ENCODE measurements at regions not wholly inside any gene's neighbourhood (a gene's known extent, or its start where the extent isn't known, plus 50 kb on each side); places are given as distances from the start of the nearest gene placed in this dataset.
"Not testable (repeated sequence)": the region's sequence is repeated elsewhere in the genome, so short reads cannot be mapped to it uniquely, and the experiment has no call there.

GRCh38 chr15:84151205-84151931, 84.2 kb upstream of the GOLGA6L4 start:
- no peak for DNase-seq
- Histone ChIP-seq H3K36me3 (ENCODE audit: control insufficient read depth, insufficient read depth, low read length) (no peaks in the 10 kb centered on the region), H3K4me3 (ENCODE audit: low read length) (no peak overlapping the region), H3K27ac (ENCODE audit: low read length) (no peak overlapping the region), H3K9me3 (replicated peaks; ENCODE audit: control insufficient read depth, low read depth, low read length) (no peaks in the 10 kb centered on the region), H3K4me1 (ENCODE audit: control insufficient read depth, insufficient read depth, low read length) (no peaks in the 10 kb centered on the region), H3K27me3 (ENCODE audit: control insufficient read depth, insufficient read depth, low read length) (no peaks in the 10 kb centered on the region)
- WGBS (ENCODE audit: insufficient coverage) = 70% methylated on average over 5 of the region's 11 CpGs

- H3K9me3 ChIP-seq (replicated peaks; ENCODE audit: control insufficient read depth, low read depth, low read length); H3K4me3 ChIP-seq (ENCODE audit: low read length); H3K27ac ChIP-seq (ENCODE audit: low read length); H3K27me3 ChIP-seq (ENCODE audit: control insufficient read depth, insufficient read depth, low read length); H3K36me3 ChIP-seq (ENCODE audit: control insufficient read depth, insufficient read depth, low read length); H3K4me1 ChIP-seq (ENCODE audit: control insufficient read depth, insufficient read depth, low read length); DNase-seq: not testable (repeated sequence)
- 96% methylated on average over 5 of the region's 8 CpGs for WGBS (ENCODE audit: insufficient coverage)
Measured at GRCh38 chr15:84152381-84152979, 83.1 kb upstream of the GOLGA6L4 start.

DNA sequence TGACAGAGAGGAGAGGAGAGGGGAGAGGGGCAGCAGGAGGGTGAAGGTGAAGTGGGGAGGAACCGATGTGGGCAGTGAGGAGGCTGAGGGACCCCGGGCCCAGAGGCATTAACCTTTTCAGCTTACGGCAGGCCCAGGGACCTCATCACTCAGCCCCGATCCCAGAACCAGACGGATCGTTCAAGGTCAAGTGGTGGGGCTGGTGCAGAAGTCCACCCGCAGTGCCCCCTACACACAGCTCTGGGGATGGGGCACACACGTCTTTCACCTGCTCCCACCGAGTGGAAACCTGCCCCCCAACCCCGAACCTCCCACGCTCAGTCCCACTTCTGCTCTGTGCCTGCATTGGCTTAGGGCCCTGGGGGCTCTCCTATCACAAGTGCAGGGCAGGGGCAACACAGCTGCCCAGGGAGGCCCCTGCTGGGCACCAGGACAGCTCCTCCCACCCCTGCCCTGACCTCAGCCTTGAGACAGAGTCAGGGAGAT, 81.9 kb upstream of the GOLGA6L4 start:
- not testable (repeated sequence) for H3K4me3 ChIP-seq (ENCODE audit: low read length); H3K27me3 ChIP-seq (ENCODE audit: control insufficient read depth, insufficient read depth, low read length); H3K9me3 ChIP-seq (replicated peaks; ENCODE audit: control insufficient read depth, low read depth, low read length); H3K36me3 ChIP-seq (ENCODE audit: control insufficient read depth, insufficient read depth, low read length); H3K27ac ChIP-seq (ENCODE audit: low read length); H3K4me1 ChIP-seq (ENCODE audit: control insufficient read depth, insufficient read depth, low read length); DNase-seq
- WGBS (ENCODE audit: insufficient coverage) = 62% methylated on average over 9 of the region's 11 CpGs

DNA sequence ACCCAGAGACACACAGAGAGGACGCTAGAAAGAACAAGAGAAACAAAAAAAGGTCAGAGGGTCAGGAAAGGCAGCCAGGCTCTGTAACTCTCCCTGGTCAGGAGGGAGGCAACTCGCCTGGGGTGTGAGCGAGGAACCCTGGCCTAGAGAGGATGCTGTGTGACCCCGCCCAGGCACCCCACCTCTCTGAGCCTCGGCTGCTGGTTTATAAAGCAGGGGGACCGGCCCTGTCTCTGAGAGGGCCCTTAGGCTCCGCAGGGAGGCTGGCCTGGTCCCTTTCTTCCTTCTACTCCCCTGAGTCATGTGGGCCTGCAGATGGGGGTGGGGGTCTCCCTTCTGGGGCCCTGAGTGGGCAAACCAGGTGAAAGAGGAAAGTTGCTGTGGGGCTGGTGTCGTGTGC, 81.3 kb upstream of the GOLGA6L4 start:
- DNase-seq; H3K27me3 ChIP-seq (ENCODE audit: control insufficient read depth, insufficient read depth, low read length): not testable (repeated sequence)
- WGBS (ENCODE audit: insufficient coverage) = 80% methylated on average over 1 of the region's 8 CpGs

DNA sequence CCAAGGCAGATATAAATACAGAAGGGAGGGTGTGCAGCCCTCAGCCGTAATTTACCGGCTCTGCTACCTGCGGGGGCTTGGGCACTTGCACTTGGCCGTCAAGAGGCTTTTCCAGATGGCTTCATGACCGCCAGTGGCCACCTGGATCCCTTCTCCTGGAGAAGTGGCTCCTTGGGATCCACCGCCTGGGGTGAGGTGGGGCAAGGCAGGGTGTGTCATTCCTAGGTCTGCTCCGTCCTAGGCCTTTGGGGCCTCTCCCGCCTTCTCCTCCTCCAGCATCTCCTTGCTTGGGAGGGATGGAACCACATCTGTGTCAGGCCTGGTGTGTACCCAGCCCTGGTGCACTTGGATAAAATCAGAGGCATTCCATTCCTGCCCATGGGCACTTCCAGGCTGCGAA, 80.8 kb upstream of the GOLGA6L4 start:
- H3K36me3 ChIP-seq (ENCODE audit: control insufficient read depth, insufficient read depth, low read length); H3K4me3 ChIP-seq (ENCODE audit: low read length); H3K27ac ChIP-seq (ENCODE audit: low read length); H3K4me1 ChIP-seq (ENCODE audit: control insufficient read depth, insufficient read depth, low read length); DNase-seq; H3K27me3 ChIP-seq (ENCODE audit: control insufficient read depth, insufficient read depth, low read length); H3K9me3 ChIP-seq (replicated peaks; ENCODE audit: control insufficient read depth, low read depth, low read length): not testable (repeated sequence)
- no CpG with 5 or more reads among the region's 9 CpGs for WGBS (ENCODE audit: insufficient coverage)

More for the DNA sequence above, 81.3 kb upstream of the GOLGA6L4 start:
- H3K27ac ChIP-seq (ENCODE audit: low read length); H3K9me3 ChIP-seq (replicated peaks; ENCODE audit: control insufficient read depth, low read depth, low read length); H3K4me3 ChIP-seq (ENCODE audit: low read length); H3K4me1 ChIP-seq (ENCODE audit: control insufficient read depth, insufficient read depth, low read length); H3K36me3 ChIP-seq (ENCODE audit: control insufficient read depth, insufficient read depth, low read length): not testable (repeated sequence)

- not testable (repeated sequence) for H3K4me1 ChIP-seq (ENCODE audit: control insufficient read depth, insufficient read depth, low read length); H3K27ac ChIP-seq (ENCODE audit: low read length); H3K9me3 ChIP-seq (replicated peaks; ENCODE audit: control insufficient read depth, low read depth, low read length); H3K27me3 ChIP-seq (ENCODE audit: control insufficient read depth, insufficient read depth, low read length); H3K36me3 ChIP-seq (ENCODE audit: control insufficient read depth, insufficient read depth, low read length); DNase-seq; H3K4me3 ChIP-seq (ENCODE audit: low read length)
- WGBS (ENCODE audit: insufficient coverage) = 52% methylated on average over 9 of the region's 22 CpGs
Measured at GRCh38 chr15:84155792-84156587, 79.6 kb upstream of the GOLGA6L4 start.

DNA sequence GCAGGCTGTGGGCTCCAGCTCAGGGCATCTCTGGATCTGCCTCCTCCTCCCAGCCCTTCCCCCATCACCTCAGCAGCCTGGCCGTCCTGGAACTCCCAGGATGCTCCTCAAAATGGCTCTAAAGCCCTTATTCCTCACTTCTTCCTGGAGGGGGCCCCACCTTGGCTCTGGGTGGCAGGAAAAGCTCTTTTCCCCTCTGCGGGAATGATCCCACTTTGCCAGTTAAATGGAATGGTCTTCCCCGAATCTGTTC, 79.1 kb upstream of the GOLGA6L4 start:
- H3K4me1 ChIP-seq (ENCODE audit: control insufficient read depth, insufficient read depth, low read length); H3K36me3 ChIP-seq (ENCODE audit: control insufficient read depth, insufficient read depth, low read length); H3K9me3 ChIP-seq (replicated peaks; ENCODE audit: control insufficient read depth, low read depth, low read length); H3K27ac ChIP-seq (ENCODE audit: low read length); H3K27me3 ChIP-seq (ENCODE audit: control insufficient read depth, insufficient read depth, low read length); H3K4me3 ChIP-seq (ENCODE audit: low read length); DNase-seq: not testable (repeated sequence)
- WGBS (ENCODE audit: insufficient coverage) = 45% methylated on average over 3 of the region's 3 CpGs

DNA sequence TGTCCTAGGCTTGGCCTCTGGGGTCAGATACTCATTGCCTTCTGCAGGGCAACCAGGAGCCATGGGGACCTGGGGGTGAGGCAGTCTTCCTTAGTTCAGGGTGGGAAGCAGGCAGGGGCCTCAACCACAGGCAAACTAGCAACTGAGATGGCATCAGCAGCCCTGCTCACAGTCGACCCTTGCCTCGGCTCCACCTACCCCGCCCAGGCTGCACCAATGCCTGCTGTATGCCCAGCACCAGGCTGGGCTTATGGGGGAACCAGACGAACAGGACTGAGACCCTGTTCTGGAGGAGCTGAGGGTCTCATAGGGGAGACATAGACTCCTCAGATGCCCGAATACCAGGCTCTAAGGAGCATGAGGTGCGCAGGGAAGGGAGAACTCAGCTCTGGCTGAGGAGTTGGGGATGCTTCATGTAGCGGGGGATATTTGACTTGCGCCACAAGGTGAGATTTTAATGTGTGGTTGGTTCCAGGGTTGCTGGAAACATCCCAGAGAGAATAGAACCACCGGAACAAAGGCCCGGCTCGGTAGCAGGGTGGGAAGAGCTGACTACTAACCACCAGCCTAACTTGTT, 78.4 kb upstream of the GOLGA6L4 start:
- not testable (repeated sequence) for H3K4me1 ChIP-seq (ENCODE audit: control insufficient read depth, insufficient read depth, low read length); H3K9me3 ChIP-seq (replicated peaks; ENCODE audit: control insufficient read depth, low read depth, low read length); H3K27me3 ChIP-seq (ENCODE audit: control insufficient read depth, insufficient read depth, low read length); H3K27ac ChIP-seq (ENCODE audit: low read length); DNase-seq; H3K36me3 ChIP-seq (ENCODE audit: control insufficient read depth, insufficient read depth, low read length); H3K4me3 ChIP-seq (ENCODE audit: low read length)
- WGBS (ENCODE audit: insufficient coverage) = 89% methylated on average over 8 of the region's 11 CpGs

DNA sequence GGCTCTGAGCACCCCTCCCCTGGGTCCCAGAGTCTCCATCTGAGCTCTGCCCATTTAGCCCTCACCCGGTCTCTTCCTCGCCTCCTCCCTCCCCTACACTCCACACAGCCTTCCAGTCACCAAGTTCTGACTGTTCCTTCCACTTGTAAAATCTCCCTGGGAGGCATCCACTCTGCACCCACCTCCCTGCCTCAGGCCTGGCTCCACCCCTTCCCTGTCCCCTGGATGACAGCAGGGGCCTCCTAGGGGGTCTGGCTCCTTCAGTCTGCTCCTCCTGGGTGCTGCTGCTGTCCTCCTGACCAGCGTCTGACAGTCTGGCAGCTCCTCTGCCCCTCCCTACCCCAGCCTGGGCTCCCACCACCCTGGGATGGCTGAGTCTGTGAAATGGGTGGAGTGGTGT, 77.7 kb upstream of the GOLGA6L4 start:
- WGBS (ENCODE audit: insufficient coverage) = 100% methylated on average over 1 of the region's 3 CpGs
- H3K36me3 ChIP-seq (ENCODE audit: control insufficient read depth, insufficient read depth, low read length); H3K9me3 ChIP-seq (replicated peaks; ENCODE audit: control insufficient read depth, low read depth, low read length): not testable (repeated sequence)

More for the DNA sequence above, 77.7 kb upstream of the GOLGA6L4 start:
- not testable (repeated sequence) for H3K27me3 ChIP-seq (ENCODE audit: control insufficient read depth, insufficient read depth, low read length); H3K27ac ChIP-seq (ENCODE audit: low read length); H3K4me3 ChIP-seq (ENCODE audit: low read length); DNase-seq; H3K4me1 ChIP-seq (ENCODE audit: control insufficient read depth, insufficient read depth, low read length)
